HG02885 (cell line): ENCODE measurements at regions not wholly inside any gene's neighbourhood (a gene's known extent, or its start where the extent isn't known, plus 50 kb on each side); places are given as distances from the start of the nearest gene placed in this dataset.
A peak's percentile ranks its signal among the peaks of the same experiment; 100 is the strongest.

Experiments
- ATAC-seq: cut with Tn5 transposase; IDR thresholded peaks from one replicate; pipeline ENCODE4 v1.9.1; 2021; ENCODE audit warnings: mild to moderate bottlenecking; ENCODE audit not compliant: unreplicated experiment, poor library complexity

GRCh38 chr9:108569624-108570023 lies 286.2 kb downstream of the ACTL7B start:
- ATAC-seq, result no peak

DNA sequence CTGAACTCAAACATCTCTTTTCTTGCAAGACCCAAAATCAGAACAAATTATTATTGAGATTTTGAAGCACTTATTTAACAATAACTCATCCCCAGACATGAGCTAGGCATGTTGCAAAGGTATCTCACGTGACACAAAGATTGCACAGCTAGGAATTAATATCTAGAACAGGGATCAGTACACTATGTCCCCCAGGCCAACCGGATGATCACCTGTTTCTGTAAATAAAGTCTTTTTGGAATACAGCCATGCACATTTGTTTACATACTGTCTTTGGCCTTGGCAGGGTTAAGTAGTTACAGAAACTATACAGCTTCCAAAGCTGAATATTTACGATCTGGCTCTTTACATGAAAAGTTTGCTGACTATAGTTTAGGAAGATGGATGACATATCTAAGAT lies 287.7 kb downstream of the ACTL7B start:
- ATAC-seq, result no peak

DNA sequence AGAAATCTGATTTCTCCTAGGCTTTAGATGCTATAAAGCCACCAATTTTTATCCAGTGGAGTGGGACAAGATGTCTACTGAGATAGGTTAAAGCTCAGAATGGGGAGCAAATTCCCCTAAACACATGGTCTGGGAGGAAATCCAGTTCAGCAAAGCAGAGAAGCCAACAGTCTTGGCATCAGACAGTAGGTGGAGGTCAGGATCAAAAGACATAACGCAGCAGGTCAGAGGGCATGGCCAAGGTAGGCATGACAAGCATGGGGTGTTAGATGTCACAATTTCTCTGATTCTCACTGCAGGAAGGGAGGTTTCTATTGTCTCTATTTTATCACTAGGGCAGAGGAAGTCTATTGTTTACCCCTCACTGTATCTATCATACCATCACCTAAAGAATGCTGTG lies 288.2 kb downstream of the ACTL7B start:
- ATAC-seq, result no peak

- peak; percentile 89 for ATAC-seq
Observed at GRCh38 chr9:108565651-108566378, 290.0 kb downstream of the ACTL7B start.

DNA sequence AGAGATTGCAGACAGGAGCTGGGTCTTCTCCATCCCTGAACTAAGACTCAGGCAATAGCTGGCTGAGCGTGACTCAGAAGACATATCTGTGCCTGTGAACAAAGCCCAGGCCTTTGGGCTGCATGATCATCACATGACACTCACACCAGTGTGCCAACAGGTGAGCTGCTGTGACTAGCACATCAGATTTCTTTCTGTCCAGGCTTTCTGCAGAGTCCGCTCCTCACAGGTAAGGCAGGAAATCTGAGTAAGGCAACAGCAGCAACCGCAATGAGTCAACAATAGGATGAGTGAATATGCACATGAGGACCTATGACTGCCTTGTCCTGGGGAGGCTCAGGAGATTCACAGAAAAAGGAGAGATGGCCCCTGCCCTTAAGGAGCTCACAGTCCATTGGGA lies 293.6 kb downstream of the ACTL7B start:
- ATAC-seq, result no peak

GRCh38 chr9:108559432-108559831 lies 296.4 kb downstream of the ACTL7B start:
- ATAC-seq, result no peak

DNA sequence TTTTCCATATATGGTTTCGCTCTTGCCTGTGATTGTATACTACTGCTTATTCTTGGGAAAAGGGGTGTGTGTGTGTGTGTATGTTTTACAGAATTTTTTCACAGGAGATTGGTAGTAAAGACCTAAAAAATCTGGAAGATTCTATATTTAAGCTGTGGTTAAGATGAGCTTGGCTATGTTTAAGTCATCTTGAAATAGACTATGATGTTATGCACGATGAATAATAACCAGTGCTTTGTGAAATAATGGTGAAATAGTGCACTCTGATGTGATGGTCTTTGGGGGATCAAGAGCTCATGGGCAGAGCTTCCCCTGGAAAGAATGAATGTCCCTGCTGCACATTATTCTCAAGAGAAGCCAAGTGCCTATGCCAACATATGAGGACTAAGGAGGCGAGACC lies 301.0 kb downstream of the ACTL7B start:
- no peak for ATAC-seq

DNA sequence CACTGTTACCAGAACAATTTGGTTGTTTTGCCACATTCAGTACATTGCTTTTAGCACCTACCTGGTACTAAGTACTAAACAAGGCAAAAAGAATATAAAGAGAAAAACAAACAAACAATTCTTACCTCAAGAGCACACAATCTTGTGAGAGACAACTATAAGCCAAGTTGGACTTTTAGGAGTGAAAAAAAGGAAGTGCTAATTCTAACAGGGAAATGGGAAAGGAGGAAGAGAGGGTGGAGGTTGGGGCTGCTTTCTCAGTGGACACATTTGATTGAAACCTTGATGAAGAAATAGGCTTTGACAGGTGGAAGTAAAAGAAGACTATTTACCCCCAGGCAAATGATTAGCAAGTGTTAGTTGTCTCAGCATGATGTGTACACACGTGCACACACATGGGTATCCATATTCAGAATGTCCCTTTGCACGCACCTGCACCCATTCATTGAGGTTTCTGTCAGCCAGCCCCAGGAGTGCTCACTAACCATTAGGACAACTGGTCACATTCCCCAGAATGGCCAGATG lies 302.6 kb downstream of the ACTL7B start:
- ATAC-seq, result no peak

DNA sequence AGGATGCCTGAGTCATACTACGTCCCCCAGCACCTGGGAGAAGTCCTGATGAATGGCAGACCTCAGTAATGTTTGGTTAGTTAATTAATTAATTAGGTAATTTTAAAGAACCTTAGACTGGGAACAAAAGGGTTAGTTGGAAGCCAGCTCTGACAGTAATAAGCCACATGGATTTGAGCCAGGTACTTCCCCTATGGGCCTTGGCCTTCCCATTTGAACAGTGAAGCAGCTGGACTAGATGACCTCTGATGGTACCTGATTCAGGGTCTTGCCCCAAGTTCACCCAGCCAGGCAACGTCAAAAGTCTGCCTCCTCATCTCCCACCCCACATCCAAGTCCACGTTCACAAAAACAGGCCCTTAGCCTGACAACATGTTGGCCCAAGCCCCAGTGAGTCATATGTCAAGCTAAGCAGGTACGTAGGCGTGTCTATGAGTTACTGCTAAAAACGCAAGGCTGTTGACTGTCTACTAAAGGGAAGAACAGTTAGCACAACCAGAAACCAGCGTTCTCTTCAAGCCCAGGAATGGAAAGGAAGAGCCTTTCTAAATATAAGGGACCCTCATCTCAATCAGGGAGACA lies 303.2 kb downstream of the ACTL7B start:
- ATAC-seq, result peak; percentile 57

GRCh38 chr9:108551030-108551841 lies 304.6 kb downstream of the ACTL7B start:
- no peak for ATAC-seq

DNA sequence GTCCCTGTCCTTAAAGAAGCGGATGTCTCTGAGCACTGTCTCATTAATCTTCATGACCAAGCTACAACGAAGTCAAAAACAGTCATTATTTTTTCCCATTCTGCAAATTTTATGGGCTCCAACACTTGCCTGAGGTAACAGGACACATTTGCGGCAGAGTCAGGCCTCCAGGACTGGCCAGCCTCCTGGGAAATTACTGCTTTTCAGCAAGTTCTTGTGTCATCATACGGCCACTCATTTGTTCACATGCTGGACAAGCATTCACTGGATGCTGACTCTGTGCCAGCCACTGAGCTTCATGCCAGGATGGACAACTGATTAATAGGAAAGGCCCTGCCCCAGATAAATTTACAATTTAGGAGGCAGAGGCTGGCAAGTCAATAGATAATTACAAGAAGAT lies 305.7 kb downstream of the ACTL7B start:
- no peak for ATAC-seq

DNA sequence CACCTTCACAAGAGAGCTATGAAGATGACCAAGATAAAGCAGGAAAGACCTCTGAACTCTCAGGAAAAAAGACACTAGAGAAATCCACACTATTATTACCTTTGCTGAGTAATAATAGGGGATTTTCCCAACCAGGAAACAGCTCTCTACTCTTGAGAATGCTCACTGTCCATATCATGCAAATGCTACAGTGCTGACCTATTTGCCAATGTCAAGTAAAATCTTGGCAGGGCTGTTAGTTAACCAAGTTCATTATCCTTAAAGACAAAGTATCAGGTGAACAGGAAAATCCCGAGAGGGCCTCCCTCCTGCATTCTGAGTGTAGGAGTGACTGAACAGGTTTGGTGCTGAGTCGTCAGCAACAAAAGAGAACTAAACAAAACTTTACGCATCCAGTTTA lies 306.6 kb downstream of the ACTL7B start:
- ATAC-seq, result no peak

DNA sequence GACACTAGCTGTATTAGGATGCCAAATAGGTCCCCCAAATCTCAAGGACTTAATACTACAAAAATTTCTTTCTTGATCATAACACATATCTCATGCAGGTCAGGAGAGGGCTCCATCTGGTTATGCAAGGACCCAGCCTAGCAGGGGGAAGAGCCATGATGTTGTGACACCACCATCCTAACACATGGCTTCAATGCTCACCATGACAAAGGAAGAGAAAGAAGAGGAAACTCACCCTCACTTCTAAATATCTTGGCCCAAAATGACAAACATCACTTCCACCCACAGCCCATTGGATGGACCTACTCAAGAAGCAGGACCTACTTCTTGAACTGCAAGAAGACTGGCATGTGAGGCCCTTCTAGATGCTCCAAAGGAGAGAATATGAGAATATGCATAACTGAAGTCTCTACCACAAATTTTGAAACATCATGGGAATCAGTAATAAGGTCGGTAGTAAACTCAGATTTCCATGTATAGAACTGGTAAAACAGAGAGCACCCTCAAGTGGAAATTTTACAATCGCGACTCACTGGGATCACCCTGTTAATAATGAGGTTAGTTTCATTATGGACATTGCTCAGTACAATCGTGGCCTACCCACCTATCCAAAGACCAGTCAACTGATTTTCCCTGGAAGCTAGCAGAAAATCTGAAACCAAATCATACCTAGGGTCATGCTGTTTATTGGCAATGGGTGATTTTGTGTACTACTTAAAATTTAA lies 308.2 kb downstream of the ACTL7B start:
- no peak for ATAC-seq

- no peak for ATAC-seq
Observed at GRCh38 chr9:108546215-108546614, 309.6 kb downstream of the ACTL7B start.

GRCh38 chr9:108545436-108545835 lies 310.4 kb downstream of the ACTL7B start:
- no peak for ATAC-seq

DNA sequence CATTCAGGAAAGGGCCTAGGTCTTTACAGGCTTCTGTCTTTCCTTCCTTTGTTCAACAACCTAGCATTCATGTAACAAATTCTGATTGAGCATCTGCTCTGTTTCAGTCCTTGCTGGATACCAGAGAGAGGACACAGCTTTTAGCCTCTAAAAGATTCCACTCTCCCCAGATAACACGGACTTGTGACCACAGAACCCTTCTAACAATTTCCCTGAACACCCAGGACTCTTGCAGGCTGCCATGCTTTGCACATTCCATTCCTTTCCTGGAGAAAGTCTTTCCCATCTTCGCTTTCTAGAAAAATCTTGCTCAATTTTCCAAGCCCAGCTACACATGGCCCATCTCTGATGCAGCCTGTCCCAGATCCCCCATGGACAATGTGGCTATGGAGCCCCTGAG lies 310.9 kb downstream of the ACTL7B start:
- ATAC-seq, result no peak

- peak; percentile 43 for ATAC-seq
Observed at GRCh38 chr9:108543251-108543778, 312.5 kb downstream of the ACTL7B start.

DNA sequence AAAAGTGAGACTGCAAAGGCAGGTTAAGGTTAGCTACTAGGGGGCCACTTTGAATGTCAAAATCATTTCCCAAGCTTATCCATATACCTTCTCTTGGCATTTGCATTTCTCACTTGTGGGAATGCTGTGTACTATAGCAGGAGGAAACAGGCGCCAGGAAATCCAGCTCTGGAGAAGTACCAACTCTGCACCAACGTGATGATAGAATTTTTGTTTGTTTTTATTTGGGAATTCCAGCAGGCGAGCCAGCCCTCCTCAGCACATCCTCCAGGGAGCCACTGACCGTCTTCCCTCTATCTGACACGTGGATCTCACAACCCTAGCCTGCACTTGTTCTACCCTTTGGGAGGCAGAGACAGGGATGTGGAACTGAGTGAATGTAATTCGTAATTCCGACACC lies 318.0 kb downstream of the ACTL7B start:
- ATAC-seq, result no peak

- no peak for ATAC-seq
Observed at GRCh38 chr9:108536836-108537601, 318.8 kb downstream of the ACTL7B start.

DNA sequence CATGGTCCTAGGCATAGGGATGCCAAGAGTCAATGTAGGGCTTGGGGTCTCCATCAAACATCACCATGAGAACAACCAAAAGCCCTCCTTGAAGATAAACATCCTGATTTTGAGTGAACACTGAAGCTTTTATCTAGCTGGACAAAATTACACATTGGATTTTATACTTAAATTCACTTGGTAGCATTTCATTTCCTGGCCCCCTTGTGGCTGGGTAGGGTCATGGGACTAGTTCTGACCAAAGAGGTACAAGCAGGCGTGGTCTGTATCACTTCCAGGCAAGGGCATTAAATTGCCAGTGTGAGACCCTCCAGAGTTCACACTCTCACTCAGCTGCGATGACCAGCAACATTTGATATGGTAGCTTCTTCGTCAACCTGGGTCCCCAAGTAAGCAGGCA lies 320.3 kb downstream of the ACTL7B start:
- ATAC-seq, result peak; percentile 67
